H9 (cell line): ENCODE measurements at regions not wholly inside any gene's neighbourhood (a gene's known extent, or its start where the extent isn't known, plus 50 kb on each side); places are given as distances from the start of the nearest gene placed in this dataset.

ENCODE experiments used
- DNase-seq: peaks from one replicate; pipeline ENCODE4 v3.0.0-alpha.2; 2017
- H2AFZ ChIP-seq: one replicate; pipeline ENCODE4 v1.6.1; 2013; ENCODE audit warnings: mild to moderate bottlenecking, low read length, control low read depth, moderate library complexity
- H2AK5ac ChIP-seq: 2 replicates; pipeline ENCODE4 v1.6.1; 2013; ENCODE audit warnings: low read length, control low read depth, mixed read lengths; ENCODE audit not compliant: insufficient read length
- H2BK120ac ChIP-seq: one replicate; pipeline ENCODE4 v1.6.1; 2013; ENCODE audit warnings: low read depth, mild to moderate bottlenecking, low read length, control low read depth, inconsistent platforms; ENCODE audit not compliant: poor library complexity, severe bottlenecking
- H2BK12ac ChIP-seq: 2 replicates; pipeline ENCODE4 v1.6.1; 2013; ENCODE audit warnings: low read length, control low read depth, mixed read lengths, low read depth; ENCODE audit not compliant: insufficient read length
- H2BK15ac ChIP-seq: 2 replicates; pipeline ENCODE4 v1.6.1; 2013; ENCODE audit warnings: low read depth, low read length, control low read depth
- H2BK20ac ChIP-seq: one replicate; pipeline ENCODE4 v1.6.1; 2013; ENCODE audit warnings: low read depth, mild to moderate bottlenecking, low read length, control low read depth, inconsistent platforms; ENCODE audit not compliant: poor library complexity, severe bottlenecking
- H2BK5ac ChIP-seq: 2 replicates; pipeline ENCODE4 v1.6.1; 2013; ENCODE audit warnings: low read length, control low read depth, mixed read lengths; ENCODE audit not compliant: insufficient read length
- H3K14ac ChIP-seq: 2 replicates; pipeline ENCODE4 v1.6.1; 2013; ENCODE audit warnings: low read length, control low read depth; ENCODE audit not compliant: insufficient read depth
- H3K18ac ChIP-seq: 2 replicates; pipeline ENCODE4 v1.6.1; 2013; ENCODE audit warnings: low read depth, mild to moderate bottlenecking, mixed read lengths, low read length, control low read depth; ENCODE audit not compliant: insufficient read length
- H3K23ac ChIP-seq: 2 replicates; pipeline ENCODE4 v1.6.1; 2013; ENCODE audit warnings: low read length, control low read depth, mixed read lengths, low read depth; ENCODE audit not compliant: insufficient read length
- H3K23me2 ChIP-seq: 2 replicates; pipeline ENCODE4 v1.6.1; 2013; ENCODE audit warnings: low read depth, mild to moderate bottlenecking, mixed read lengths, low read length, control low read depth; ENCODE audit not compliant: insufficient read length, poor library complexity, severe bottlenecking
- H3K27ac ChIP-seq: 2 replicates; pipeline ENCODE4 v1.5.1; 2013; ENCODE audit warnings: low read length, control low read depth, mixed read lengths, low read depth; ENCODE audit not compliant: insufficient read length
- H3K27me3 ChIP-seq: 2 replicates; pipeline ENCODE4 v1.6.1; 2013; ENCODE audit warnings: low read length, control low read depth, inconsistent platforms; ENCODE audit not compliant: insufficient read depth
- H3K4ac ChIP-seq: 2 replicates; pipeline ENCODE4 v1.6.1; 2013; ENCODE audit warnings: low read depth, mild to moderate bottlenecking, control low read depth, inconsistent platforms, low read length, moderate library complexity
- H3K4me1 ChIP-seq: 2 replicates; pipeline ENCODE4 v1.6.1; 2013; ENCODE audit warnings: low read length, control low read depth, inconsistent platforms; ENCODE audit not compliant: insufficient read depth
- H3K4me2 ChIP-seq: 2 replicates; pipeline ENCODE4 v1.6.1; 2013; ENCODE audit warnings: low read length, control low read depth, mixed read lengths; ENCODE audit not compliant: insufficient read length, insufficient read depth
- H3K56ac ChIP-seq: 2 replicates; pipeline ENCODE4 v1.6.1; 2013; ENCODE audit warnings: low read depth, mild to moderate bottlenecking, mixed read lengths, low read length, control low read depth; ENCODE audit not compliant: insufficient read length
- H3K79me1 ChIP-seq: 2 replicates; pipeline ENCODE4 v1.6.1; 2013; ENCODE audit warnings: low read depth, mild to moderate bottlenecking, moderate library complexity, low read length, control low read depth, inconsistent platforms; ENCODE audit not compliant: insufficient read depth, poor library complexity, severe bottlenecking
- H3K79me2 ChIP-seq: 2 replicates; pipeline ENCODE4 v1.6.1; 2013; ENCODE audit warnings: low read length, control low read depth, inconsistent platforms; ENCODE audit not compliant: insufficient read depth
- H3K9ac ChIP-seq: 2 replicates; pipeline ENCODE4 v1.6.1; 2013; ENCODE audit warnings: low read length, control low read depth, mixed read lengths; ENCODE audit not compliant: insufficient read length; ENCODE audit errors: extremely low read depth
- H3K9me3 ChIP-seq: one replicate; pipeline ENCODE4 v1.6.1; 2013; ENCODE audit warnings: low read depth, low read length, inconsistent platforms; ENCODE audit not compliant: control insufficient read depth
- H3T11ph ChIP-seq: one replicate; pipeline ENCODE4 v1.6.1; 2013; ENCODE audit warnings: mild to moderate bottlenecking, low read length, control low read depth, inconsistent platforms
- H4K20me1 ChIP-seq: one replicate; pipeline ENCODE4 v1.6.1; 2013; ENCODE audit not compliant: control insufficient read depth, insufficient read length, insufficient read depth
- H4K5ac ChIP-seq: 2 replicates; pipeline ENCODE4 v1.6.1; 2013; ENCODE audit warnings: low read depth, mild to moderate bottlenecking, mixed read lengths, low read length, control low read depth; ENCODE audit not compliant: insufficient read length
- H4K8ac ChIP-seq: replicated peaks from 2 replicates; pipeline ENCODE4 v1.6.1; 2013; ENCODE audit warnings: low read length, control low read depth, mixed read lengths, low read depth; ENCODE audit not compliant: insufficient read length
- H4K91ac ChIP-seq: 2 replicates; pipeline ENCODE4 v1.6.1; 2013; ENCODE audit warnings: low read depth, mild to moderate bottlenecking, moderate library complexity, mixed read lengths, low read length, control low read depth; ENCODE audit not compliant: insufficient read length
- H3K27ac Mint-ChIP-seq, 3 experiments: 2 replicates in 2 of 3; 3 replicates in 1 of 3; pipeline ENCODE4 v1.8.0; 2020 to 2021; ENCODE audit warnings: mixed read lengths in 3 of 3, mild to moderate bottlenecking in 1 of 3, moderate library complexity in 1 of 3
- H3K27me3 Mint-ChIP-seq: 2 replicates; pipeline ENCODE4 v1.8.0; 2021; ENCODE audit warnings: low read depth, mild to moderate bottlenecking, moderate library complexity, mixed read lengths
- H3K36me3 Mint-ChIP-seq, 3 experiments: 2 replicates in 2 of 3; 3 replicates in 1 of 3; pipeline ENCODE4 v1.8.0; 2020 to 2021; ENCODE audit warnings: low read depth in 3 of 3, mixed read lengths in 3 of 3; ENCODE audit not compliant: insufficient read depth in 1 of 3
- H3K4me1 Mint-ChIP-seq, 2 experiments: 2 replicates each; pipeline ENCODE4 v1.8.0; 2020; ENCODE audit warnings: mixed read lengths in 2 of 2
- H3K4me3 Mint-ChIP-seq, 2 experiments: 2 replicates in 1 of 2; 3 replicates in 1 of 2; pipeline ENCODE4 v1.8.0; 2020 to 2021; ENCODE audit warnings: mild to moderate bottlenecking in 2 of 2, mixed read lengths in 2 of 2, moderate library complexity in 1 of 2
- H3K9me3 Mint-ChIP-seq, 2 experiments: 2 replicates in 1 of 2; 3 replicates in 1 of 2; pipeline ENCODE4 v1.8.0; 2020; ENCODE audit warnings: mild to moderate bottlenecking in 2 of 2, mixed read lengths in 2 of 2, moderate library complexity in 1 of 2
- CTCF ChIP-seq: fragments of 200-600 bp; sonication (generic); conservative IDR thresholded peaks from 3 replicates; pipeline ENCODE4 v1.8.0; 2021; ENCODE audit warnings: antibody characterized with exemption, mild to moderate bottlenecking
- WGBS: extraction: QIAGEN DNeasy Blood & Tissue Kit; methylation state at CpG from one replicate; pipeline ENCODE4 v1.1.7; 2013; ENCODE audit warnings: missing lambda C conversion rate, low lambda C conversion rate, mixed read lengths; ENCODE audit not compliant: insufficient read length; ENCODE audit errors: extremely low coverage; 5-methylcytosine and 5-hydroxymethylcytosine counted together

- no peaks in the 10 kb centered on the region for H3K79me1 ChIP-seq
- H3K9me3 ChIP-seq = no peaks in the 10 kb centered on the region
- H3K23me2 ChIP-seq = no peaks in the 10 kb centered on the region
- no peak overlapping the region for H3K4ac ChIP-seq
- DNase-seq = no peak
- H4K8ac ChIP-seq = no peak overlapping the region
- no peak overlapping the region for H2BK20ac ChIP-seq
- H2BK15ac ChIP-seq = no peak overlapping the region
- no peak overlapping the region for H2AK5ac ChIP-seq
- no peak overlapping the region for H3K56ac ChIP-seq
- Mint-ChIP-seq H3K4me3 (no peak overlapping the region), H3K9me3 (no peaks in the 10 kb centered on the region), H3K27me3 (no peaks in the 10 kb centered on the region), H3K36me3 (no peaks in the 10 kb centered on the region), H3K4me1 (0 out of 4 replicates have a peak, but pooled peaks cover 0 to 3% of the 10 kb centered on the region in 2 experiments), H3K27ac (no peak overlapping the region)
- H3K14ac ChIP-seq = no peak overlapping the region
- no peak overlapping the region for H3K9ac ChIP-seq
- no peak overlapping the region for H2BK12ac ChIP-seq
- H3K4me2 ChIP-seq = no peak overlapping the region
- H3K4me1 ChIP-seq = no peaks in the 10 kb centered on the region
- no peak overlapping the region for H3T11ph ChIP-seq
- H3K23ac ChIP-seq = no peak overlapping the region
- H2AFZ ChIP-seq = no peak overlapping the region
- H3K27ac ChIP-seq = no peak overlapping the region
- no peak overlapping the region for H2BK5ac ChIP-seq
- H4K20me1 ChIP-seq = no peaks in the 10 kb centered on the region
- no peaks in the 10 kb centered on the region for H3K27me3 ChIP-seq
- no CpG with 5 or more reads among the region's 2 CpGs for WGBS
- no peak overlapping the region for H4K5ac ChIP-seq
- no peak overlapping the region for H2BK120ac ChIP-seq
- no peak overlapping the region for H4K91ac ChIP-seq
- no peak for TF ChIP-seq CTCF
- H3K18ac ChIP-seq = no peak overlapping the region
- H3K79me2 ChIP-seq = no peaks in the 10 kb centered on the region
Measured at GRCh38 chr12:13451776-13452175, 255.2 kb downstream of the EMP1 start.
